DMS79 (cell line): ENCODE measurements at regions not wholly inside any gene's neighbourhood (a gene's known extent, or its start where the extent isn't known, plus 50 kb on each side); places are given as distances from the start of the nearest gene placed in this dataset.
A peak's percentile ranks its signal among the peaks of the same experiment; 100 is the strongest.

ENCODE experiments used
- DNase-seq: peaks from one replicate; lab custom pipeline; 2025; lab: John Stamatoyannopoulos, UW

DNA sequence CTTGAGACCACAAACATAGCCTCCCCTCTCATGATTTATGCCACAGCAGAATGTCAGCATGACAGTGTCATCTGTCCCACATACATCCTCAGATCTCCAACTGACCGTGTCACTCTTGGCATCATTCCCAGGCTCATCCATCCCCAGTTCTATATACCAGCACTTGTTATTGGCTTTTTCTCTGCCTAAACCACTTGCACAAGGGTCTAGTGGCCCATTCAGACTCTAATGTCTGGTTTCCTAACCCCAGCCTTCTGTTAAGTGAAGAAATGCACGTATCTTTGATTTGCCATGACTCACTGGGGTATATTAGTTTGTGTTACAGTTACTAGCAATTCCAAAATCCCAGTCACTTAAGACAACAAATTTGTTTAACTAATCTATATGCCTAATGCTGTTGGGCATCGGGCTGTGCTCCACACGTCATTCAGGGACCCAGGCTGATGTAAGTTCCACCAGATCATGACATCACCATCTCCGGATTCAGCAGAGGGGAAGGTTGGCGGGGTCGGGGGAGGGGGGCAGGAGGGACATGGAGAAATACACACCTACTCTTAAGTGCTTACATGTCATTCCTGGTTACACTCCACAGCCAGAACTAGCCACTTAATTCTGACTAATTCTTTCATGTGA is 517.4 kb downstream of the BUD13 start:
- DNase-seq = peak; percentile 81

DNA sequence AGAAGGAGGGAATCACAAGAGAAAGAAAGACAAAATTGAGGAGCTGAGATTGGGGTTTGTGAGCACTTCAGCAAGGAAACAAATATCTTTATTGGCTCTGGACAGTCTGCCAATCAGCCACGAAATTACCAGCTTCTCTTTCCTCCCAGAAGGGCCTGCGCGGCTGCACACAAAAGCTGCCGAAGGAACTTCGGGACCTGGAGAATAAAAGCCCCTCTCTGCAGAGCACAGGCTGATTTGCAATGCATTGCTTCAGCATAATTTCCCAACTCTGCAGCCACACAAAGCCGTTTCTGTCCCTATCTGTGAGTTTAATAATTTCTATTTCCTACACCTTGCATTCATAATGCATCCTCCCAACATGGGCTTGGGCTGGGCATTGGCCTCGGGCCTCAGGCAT is 522.6 kb downstream of the BUD13 start:
- no peak for DNase-seq

DNA sequence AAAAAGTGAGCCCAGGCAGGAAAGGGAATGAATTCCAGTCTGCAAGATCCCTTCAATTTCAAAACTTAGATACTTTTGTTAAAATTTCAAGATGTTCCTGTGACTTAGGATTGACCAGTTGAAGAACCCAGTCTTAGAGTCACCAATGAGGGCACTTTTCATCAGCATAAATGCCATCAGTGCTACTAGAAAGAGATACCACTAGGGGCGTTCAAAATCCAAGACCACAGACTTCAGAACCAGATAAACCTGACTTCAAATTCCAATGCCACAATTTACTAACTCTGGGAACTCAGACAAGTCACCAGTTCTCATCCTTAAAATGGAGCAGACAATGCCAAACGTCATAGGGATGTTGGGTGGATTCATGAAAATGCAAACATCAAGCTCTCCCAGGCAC is 523.2 kb downstream of the BUD13 start:
- no peak for DNase-seq

DNA sequence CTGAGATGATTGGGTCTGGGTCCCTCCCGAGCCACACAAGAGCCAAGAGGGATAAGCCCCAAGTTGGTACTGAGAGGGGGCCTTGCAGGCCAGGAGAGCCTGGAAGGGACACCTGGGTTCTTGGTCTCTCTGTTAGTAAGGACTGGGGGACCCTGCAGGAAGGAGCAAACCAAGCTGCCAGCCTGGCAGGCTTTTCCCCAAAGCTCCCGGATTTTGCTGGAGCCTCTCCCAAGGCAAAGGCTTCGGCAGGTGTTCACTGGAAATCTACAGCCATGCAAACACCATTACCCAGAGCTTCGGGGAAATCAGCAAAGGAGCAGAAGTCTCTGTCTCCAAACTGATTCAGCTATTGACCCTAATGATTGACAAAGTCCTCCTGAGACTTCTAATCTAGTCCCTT is 527.9 kb downstream of the BUD13 start:
- DNase-seq = no peak

DNA sequence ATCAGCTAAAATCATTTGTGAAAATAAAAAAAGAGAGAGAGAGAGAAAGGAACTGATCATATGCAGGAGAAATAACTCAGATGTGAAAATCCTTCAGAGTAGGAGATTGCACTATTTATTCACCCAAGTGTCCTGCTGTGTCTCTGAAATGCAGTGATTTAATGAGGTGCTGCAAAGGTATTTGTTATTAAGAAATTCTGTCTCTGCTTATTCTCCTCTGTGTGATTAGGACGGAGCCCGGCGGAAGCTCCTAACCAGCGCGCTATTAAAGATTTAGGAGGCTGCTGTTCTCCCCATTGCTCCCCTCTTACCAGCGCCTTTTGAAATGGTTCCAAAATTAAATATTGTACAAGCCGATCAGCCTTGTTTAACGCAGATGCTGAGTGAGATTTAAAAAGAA is 528.3 kb downstream of the BUD13 start:
- no peak for DNase-seq

DNA sequence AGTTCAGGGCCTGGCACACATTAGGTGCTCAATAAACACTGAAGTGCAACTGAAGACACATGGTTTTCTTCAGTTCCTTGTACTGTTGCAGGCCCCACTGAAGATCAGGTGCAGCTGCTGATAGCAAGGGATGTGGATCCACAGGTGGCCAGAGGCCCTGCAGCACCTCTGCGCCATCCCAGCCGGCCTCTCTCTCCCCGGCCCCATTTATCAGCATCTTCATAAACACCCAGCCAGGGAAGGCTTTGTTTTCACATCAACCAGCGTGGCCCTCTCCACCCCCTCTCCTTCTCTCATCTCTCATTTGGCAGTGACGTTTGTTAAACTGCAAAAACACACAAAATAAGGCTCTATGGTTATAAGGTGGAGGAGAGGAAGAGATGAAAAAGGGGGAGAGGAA is 528.8 kb downstream of the BUD13 start:
- no peak for DNase-seq

DNA sequence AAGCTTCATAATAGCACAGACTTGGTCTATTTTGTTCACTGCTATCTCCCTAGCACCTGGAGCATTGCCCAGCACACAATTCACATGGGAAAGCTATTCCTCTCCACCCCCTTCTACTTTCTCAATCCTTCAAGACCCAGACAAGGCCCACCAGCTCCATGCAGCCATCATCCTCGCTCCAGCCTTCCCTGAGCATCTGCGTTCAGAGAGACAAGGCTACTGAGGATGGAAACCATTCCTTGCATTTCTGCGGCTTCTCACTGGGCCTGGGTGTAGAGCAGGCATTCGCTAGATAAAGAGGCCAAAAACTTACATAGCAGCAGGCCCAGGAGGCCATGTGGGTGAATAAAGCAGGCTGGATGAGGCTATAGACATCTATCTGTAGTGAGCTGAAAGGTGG is 530.8 kb downstream of the BUD13 start:
- DNase-seq = no peak

DNA sequence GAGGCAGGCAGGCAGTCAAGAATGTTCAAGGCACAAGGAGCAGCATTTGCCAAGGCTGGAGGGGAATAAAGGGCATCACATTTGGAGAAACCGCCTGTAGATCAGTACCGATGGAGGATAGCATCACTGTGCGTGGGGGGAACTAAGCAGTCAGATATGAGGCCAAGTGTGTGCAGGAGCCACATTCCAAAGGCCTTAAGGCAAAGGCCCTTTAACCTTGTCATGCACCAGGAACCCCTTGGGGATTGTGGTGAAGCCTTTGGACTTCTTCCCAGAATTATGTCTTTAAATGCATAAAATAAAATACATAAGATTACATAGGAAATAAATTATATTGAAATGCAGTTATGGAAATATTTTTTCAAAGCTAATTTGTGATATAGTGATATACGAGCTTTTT is 532.1 kb downstream of the BUD13 start:
- peak; percentile 68 for DNase-seq

DNA sequence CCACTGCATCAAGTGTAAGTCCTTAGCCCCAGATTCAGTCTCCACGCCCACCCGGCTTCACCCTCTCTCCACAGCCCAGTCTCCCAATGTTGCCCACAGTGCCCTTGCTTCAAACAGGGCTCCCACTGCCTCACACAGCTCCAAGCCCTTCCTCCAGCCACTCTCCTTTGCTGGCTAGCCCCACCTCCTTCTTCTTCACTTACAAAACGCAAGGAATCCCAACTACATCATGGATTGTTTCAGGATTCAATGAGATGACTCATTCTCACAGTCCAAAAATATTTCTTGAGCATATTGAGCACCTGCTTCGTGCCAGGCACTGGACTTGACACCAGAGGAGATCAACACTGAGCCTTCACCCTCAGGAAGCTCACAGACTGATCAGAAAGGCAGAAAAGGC is 533.5 kb downstream of the BUD13 start:
- no peak for DNase-seq

DNA sequence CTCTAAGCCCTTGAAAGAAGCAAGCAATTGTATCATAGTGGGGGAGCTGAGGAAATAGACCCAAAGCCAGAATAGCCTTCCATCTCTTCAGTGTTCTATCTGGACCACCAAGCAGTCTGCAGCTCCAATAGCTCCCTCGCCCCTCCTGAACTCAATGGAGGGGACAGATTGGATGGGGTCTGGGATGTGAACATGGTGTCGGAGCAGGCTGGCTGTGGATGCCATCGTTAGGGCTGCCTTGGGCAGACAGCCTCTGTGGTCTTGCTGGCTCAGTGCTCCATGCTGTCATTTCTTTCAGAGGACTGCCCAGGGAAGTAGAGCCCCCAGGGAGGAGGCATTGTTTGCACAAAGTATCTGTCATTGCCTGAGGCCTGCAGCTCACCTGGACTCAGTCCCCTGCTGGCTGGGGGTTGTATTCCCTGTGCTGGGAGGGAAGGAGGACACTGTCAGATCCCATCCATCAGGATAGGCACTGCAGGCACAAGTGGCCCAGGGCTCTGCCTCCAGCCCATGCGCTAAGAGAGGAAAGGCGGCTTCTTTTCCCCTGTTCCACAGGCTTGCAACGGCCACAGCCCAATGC is 537.7 kb downstream of the BUD13 start:
- no peak for DNase-seq

DNA sequence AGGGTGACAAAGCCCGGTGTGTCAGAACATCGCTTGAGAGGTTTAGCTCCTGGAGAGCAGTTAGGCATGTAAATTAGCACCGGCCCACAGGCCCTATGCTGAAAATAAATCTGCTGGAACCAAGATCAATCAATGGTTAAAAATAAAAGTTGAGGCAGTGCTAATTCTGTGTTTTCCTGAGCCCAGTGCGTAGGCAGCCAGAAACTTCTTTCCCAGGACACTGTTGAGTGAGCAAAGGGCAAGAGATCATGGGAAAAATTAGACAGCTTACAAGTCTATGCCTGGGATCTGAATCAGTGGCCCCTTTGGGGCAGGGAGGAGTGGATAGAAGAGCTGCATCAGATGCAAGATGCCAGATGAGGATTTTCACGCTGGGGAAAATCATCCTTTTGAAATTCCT is 539.2 kb downstream of the BUD13 start:
- DNase-seq = no peak

DNA sequence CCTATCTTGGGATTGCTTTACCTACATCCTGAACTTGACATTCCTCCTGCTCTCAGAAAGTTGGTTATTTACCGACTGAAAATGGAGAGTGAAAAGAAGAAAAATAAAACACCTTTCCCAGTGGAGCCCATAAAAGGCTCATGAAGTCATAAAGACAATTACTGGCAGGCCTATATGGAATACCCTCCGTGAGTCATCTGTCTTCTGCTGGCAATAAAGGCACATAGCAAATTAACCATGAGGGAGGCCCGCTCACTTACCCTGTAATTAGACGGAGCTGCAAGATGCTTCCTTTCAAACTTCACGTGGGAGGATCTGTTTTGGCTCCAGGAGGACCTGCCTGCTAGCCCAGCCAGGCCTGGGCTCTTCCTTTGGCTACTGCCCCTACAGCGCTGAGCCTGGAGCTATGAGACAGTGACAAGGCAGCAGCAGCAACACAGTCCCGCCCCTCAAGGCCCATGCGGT is 540.4 kb downstream of the BUD13 start:
- no peak for DNase-seq

DNA sequence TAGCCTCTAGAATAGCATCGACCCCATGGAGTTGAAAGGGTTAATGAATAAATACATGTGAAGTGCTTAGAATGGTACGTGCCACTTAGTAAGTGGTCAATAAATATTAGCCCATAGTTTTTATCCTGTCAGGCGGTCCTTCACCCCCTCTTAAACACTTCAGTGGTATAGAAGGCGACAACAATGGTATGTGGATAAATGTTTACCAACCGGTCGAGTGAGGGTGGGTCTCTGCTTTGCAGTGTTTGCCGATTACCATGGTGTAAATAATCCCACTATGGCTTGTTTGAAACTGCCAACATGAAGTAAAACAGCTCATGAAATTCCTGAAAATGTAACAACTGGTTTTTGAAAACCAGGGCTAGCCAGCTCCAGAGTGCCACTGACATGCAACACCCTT is 541.2 kb downstream of the BUD13 start:
- peak; percentile 17 for DNase-seq

DNA sequence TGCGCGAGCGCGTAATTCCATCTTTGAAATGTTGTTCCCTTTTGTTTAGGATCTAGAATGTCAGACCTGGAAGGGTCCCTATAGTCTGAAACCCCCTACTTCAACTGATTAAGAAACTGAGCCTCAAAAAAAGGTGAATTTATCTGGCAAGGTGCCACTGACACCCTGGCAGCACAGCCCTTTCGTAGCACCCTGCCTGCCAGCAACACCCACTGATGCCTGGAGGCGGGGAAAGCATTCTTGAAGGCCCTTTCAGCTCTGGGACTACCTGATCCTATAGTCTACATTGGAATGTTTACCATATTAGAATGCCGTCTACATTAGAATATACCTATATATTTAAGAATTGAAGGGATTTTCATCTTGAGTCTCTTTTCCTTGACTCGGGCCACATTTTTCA is 542.3 kb downstream of the BUD13 start:
- no peak for DNase-seq

DNA sequence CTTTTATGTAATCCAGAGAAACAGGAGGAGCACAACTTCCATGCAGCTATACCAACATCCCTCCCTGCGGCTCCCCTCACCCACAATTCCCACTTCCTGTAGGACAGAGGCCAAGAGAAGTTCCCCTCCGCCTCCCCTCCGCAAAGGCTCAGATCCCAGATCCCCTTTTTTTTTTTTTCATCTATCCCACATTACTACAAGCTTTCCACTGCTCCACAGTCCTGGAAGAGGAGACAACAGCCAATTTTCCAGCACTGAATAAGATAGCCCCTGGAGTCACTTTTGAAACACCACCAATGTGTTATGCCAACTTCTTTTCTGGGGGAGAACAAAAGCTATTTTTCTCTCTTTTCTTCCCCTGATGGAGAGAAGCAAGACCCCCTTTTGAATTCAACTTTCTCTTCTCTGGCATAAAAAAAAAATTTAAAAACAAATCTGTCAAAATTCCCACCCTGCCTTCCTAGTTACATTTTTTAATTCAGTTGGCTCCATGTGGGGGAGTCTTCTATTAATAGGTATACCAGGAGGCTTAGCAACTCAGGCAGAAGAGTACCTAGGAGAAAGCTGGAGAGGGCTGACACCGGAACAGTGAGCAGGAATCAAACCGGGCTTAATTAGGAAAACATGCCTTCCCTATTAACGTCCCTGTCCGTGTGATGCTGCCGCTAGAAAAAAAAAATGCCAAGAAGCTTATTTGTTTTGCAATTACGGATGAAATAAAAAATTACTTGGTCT is 543.4 kb downstream of the BUD13 start:
- DNase-seq = no peak

DNA sequence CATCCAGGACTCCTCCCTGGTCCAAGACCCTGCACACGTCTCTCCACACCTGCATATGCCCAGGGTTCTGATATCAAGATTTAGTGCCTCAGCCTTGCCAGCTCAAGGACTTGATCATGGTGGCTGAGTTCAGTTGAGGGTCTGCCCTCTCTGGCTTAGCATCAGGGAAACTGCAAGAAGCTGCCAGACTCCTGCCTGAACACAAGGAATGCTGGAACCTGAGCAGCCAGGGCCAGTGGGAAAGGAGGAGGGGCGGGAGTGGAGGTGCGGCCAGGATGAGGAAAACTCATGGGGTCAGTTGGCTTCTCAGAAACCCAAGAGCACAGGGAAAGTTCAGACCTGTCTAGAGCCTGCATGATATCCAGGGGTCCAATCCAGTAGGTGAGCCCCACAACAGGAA is 546.1 kb downstream of the BUD13 start:
- DNase-seq = no peak

DNA sequence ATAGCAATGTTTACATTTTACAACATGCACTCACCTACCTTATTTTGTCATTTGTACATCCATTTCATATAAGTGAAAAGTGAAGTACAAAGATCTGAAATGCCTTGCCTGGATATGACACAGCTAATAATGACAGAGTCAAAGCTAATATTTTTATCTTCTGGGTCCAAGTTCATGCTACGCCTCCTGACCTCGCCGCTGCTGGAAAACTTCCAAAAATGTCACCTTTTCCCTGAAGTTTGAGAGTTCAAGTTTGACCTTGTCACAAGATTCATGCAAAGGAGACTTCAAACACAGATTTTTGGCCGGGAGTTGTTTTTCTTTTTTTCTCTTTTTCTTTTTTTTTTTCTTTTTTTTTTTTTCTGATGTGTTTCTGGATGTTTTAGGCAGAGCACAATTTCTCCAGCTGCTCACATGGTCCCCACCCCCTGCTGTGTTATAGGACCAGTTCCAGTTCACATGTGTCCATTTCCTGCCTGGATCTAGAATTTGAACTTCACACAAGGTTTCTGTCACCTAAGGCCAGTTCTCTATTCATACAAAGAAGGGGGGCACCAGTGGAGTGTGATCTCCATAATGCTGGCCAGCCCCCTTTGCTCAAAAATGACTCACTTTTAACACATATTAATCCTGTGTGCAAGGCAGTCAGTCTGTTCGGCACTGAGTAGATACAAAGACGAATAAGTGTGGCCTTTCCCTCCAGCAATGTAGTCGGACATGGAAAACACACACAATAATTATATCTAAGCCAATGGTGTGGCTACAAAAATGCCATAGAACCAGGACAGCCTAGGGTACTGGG is 546.8 kb downstream of the BUD13 start:
- no peak for DNase-seq

DNA sequence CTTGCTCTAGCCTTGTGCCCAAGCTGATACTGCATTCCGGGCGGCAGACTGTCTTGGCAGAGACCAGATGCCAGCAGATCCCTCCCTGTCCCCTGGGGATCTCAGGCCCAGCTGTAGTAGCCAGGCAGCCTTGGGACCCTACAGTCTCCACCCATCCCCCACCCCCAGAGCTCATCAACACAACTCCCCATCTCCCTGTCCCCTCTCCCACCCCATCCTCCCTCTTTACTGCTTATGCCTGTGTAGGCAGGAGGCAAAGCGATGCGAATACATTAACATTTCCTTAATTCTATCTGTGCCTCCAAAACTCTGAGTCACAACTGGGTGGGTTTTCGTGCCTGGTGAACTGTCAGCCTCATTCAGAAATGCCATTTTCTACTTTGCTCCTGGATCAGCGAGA is 547.6 kb downstream of the BUD13 start:
- peak; percentile 20 for DNase-seq

DNA sequence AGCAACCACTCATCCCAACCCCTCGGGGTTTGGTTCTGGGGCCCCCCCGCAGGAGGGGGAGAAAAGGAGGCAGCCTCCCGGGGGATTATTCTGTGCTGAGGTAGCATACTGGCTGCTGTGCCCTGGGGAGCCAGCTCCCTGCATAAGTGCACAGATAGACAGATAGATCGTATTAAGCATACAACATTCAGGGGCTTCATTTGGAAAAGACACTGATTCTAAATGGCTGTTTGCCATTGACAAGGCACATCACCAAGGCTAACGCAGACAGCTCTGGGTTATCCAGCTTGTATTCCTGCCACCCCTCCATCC is 547.9 kb downstream of the BUD13 start:
- no peak for DNase-seq

DNA sequence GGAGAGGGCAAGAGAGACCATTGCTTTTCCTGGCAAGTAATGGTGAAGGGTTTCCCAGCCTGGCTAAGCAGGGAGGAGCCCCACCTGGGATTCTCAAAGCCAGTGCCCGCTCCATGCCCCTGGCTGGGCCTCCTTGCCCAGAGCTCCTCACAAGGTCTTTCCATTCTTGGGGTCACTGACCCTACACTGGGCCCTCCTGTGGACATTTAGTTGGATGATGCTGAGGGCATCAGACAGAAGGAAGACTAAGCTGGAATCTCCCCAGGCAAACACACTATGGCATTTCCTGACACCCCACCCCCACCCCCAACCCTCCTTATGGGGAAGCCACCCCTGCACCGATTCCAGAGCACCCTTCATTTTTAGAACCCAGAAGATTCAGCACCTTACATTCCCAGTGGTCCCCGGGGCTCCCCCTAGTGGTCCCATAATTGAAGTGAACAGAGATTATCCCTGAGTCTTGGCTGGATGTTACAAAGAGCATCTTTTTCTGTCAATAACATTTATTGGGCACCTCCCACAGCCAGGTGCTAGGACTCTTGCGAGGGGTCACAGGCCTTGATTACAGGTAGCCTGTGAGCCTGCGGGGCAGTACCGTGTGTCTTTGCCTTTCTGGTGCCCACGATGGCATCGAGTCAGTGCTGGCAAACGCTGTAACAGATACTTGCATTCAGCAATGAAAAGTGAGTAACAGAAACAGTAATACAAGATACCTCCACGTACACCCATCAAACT is 548.5 kb downstream of the BUD13 start:
- no peak for DNase-seq

DNA sequence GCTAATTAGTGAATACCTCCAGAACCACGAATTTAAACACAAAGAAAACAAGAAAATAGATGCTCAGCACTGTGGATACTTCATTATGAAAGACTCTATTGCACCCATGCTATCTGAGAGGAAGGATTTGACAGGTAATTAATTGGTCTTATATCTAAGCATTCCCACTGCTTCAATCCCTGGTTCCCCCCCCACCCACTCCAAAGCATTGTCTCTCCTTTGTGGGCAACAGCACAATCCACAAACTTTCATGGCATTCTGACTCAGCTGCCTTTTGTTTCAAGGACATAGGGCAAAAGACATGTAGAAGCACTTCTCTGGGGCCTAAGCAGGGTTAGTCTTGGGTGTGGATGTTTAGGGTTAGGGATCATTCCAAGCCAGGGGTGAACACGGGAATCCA is 551.4 kb downstream of the BUD13 start:
- DNase-seq = no peak

DNA sequence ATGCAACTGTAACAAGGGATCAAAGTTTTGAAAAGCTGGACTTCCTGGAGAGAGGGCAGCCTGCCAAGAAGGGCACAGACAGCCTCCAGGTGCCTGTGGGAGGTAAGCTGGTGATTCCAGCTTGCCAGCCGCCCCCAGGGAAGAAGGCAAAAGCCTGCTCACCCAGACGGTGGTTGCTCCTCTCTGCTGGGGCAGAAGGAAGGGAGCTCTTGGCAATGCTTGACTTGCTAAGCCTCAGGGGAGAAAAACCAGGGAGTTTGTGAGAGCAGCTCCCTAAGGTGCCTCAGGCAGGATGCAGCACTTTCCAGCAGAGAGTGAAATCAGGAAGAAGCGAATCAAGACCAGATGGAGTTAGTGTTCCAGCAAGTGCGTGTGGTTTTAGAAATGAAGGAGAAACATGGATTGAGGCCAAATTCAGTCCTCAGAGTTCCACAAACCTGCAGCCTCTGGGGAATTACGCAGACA is 553.6 kb downstream of the BUD13 start:
- peak; percentile 95 for DNase-seq
